ENCODE measurements at regions not wholly inside any gene's neighbourhood (a gene's known extent, or its start where the extent isn't known, plus 50 kb on each side); places are given as distances from the start of the nearest gene placed in this dataset.

GRCh38 chr2:59180621-59181020, 939.5 kb upstream of the FANCL start:
- no peak overlapping the region for H3K4me3 ChIP-seq (ENCODE audit: low read depth, low read length)
- no peak for TF ChIP-seq CTCF (IDR thresholded peaks at IDR 0.05; ENCODE audit: low read depth, low read length)

GRCh38 chr2:59180111-59180510, 939.0 kb upstream of the FANCL start:
- no peak for TF ChIP-seq CTCF (IDR thresholded peaks at IDR 0.05; ENCODE audit: low read depth, low read length)
- no peak overlapping the region for H3K4me3 ChIP-seq (ENCODE audit: low read depth, low read length)

GRCh38 chr2:59177748-59178147, 936.6 kb upstream of the FANCL start:
- TF ChIP-seq CTCF (IDR thresholded peaks at IDR 0.05; ENCODE audit: low read depth, low read length), result no peak

GRCh38 chr2:59176737-59177136, 935.6 kb upstream of the FANCL start:
- no peak overlapping the region for H3K4me3 ChIP-seq (ENCODE audit: low read depth, low read length)
- no peak for TF ChIP-seq CTCF (IDR thresholded peaks at IDR 0.05; ENCODE audit: low read depth, low read length)

More at GRCh38 chr2:59177748-59178147, 936.6 kb upstream of the FANCL start:
- no peak overlapping the region for H3K4me3 ChIP-seq (ENCODE audit: low read depth, low read length)

GRCh38 chr2:59174536-59175243, 933.6 kb upstream of the FANCL start:
- H3K4me3 ChIP-seq (ENCODE audit: low read depth, low read length), result no peak overlapping the region
- no peak for TF ChIP-seq CTCF (IDR thresholded peaks at IDR 0.05; ENCODE audit: low read depth, low read length)

GRCh38 chr2:59173325-59173724, 932.2 kb upstream of the FANCL start:
- no peak overlapping the region for H3K4me3 ChIP-seq (ENCODE audit: low read depth, low read length)
- TF ChIP-seq CTCF (IDR thresholded peaks at IDR 0.05; ENCODE audit: low read depth, low read length), result no peak

- H3K4me3 ChIP-seq (ENCODE audit: low read depth, low read length), result no peak overlapping the region
- TF ChIP-seq CTCF (IDR thresholded peaks at IDR 0.05; ENCODE audit: low read depth, low read length), result no peak
Measured at GRCh38 chr2:59171019-59171418, 929.9 kb upstream of the FANCL start.

Measured in WI38 (cell line).